HG03045 (cell line): ENCODE measurements at regions not wholly inside any gene's neighbourhood (a gene's known extent, or its start where the extent isn't known, plus 50 kb on each side); places are given as distances from the start of the nearest gene placed in this dataset.

ENCODE experiments used
- ATAC-seq: cut with Tn5 transposase; IDR thresholded peaks from one replicate; pipeline ENCODE4 v1.9.1; 2021; ENCODE audit warnings: mild to moderate bottlenecking, moderate library complexity; ENCODE audit not compliant: unreplicated experiment

GRCh38 chr20:41811456-41811855 is 193.3 kb upstream of the CHD6 start:
- ATAC-seq = no peak

GRCh38 chr20:41800040-41800439 is 181.9 kb upstream of the CHD6 start:
- no peak for ATAC-seq

GRCh38 chr20:41798930-41799502 is 180.8 kb upstream of the CHD6 start:
- ATAC-seq = no peak

GRCh38 chr20:41786158-41786557 is 168.0 kb upstream of the CHD6 start:
- no peak for ATAC-seq

- ATAC-seq = no peak
Observed at GRCh38 chr20:41784209-41784958, 166.2 kb upstream of the CHD6 start.

- no peak for ATAC-seq
Observed at GRCh38 chr20:41783423-41784208, 165.4 kb upstream of the CHD6 start.

GRCh38 chr20:41782730-41783406 is 164.7 kb upstream of the CHD6 start:
- no peak for ATAC-seq

GRCh38 chr20:41782255-41782654 is 164.1 kb upstream of the CHD6 start:
- ATAC-seq = no peak

GRCh38 chr20:41776421-41776820 is 158.2 kb upstream of the CHD6 start:
- ATAC-seq = no peak

GRCh38 chr20:41774291-41774690 is 156.1 kb upstream of the CHD6 start:
- no peak for ATAC-seq

GRCh38 chr20:41770965-41771364 is 152.8 kb upstream of the CHD6 start:
- no peak for ATAC-seq

- ATAC-seq = no peak
Observed at GRCh38 chr20:41770427-41770826, 152.2 kb upstream of the CHD6 start.

GRCh38 chr20:41769592-41770018 is 151.4 kb upstream of the CHD6 start:
- ATAC-seq = no peak

GRCh38 chr20:41750137-41750536 is 132.0 kb upstream of the CHD6 start:
- no peak for ATAC-seq

- ATAC-seq = no peak
Observed at GRCh38 chr20:41748756-41749582, 130.8 kb upstream of the CHD6 start.

GRCh38 chr20:41748051-41748450 is 129.9 kb upstream of the CHD6 start:
- no peak for ATAC-seq

- ATAC-seq = no peak
Observed at GRCh38 chr20:41747226-41747625, 129.0 kb upstream of the CHD6 start.

GRCh38 chr20:41746635-41747034 is 128.5 kb upstream of the CHD6 start:
- no peak for ATAC-seq

- ATAC-seq = no peak
Observed at GRCh38 chr20:41738604-41739206, 120.5 kb upstream of the CHD6 start.

GRCh38 chr20:41735949-41736348 is 117.8 kb upstream of the CHD6 start:
- no peak for ATAC-seq
